ENCODE measurements at regions not wholly inside any gene's neighbourhood (a gene's known extent, or its start where the extent isn't known, plus 50 kb on each side); places are given as distances from the start of the nearest gene placed in this dataset.

DNA sequence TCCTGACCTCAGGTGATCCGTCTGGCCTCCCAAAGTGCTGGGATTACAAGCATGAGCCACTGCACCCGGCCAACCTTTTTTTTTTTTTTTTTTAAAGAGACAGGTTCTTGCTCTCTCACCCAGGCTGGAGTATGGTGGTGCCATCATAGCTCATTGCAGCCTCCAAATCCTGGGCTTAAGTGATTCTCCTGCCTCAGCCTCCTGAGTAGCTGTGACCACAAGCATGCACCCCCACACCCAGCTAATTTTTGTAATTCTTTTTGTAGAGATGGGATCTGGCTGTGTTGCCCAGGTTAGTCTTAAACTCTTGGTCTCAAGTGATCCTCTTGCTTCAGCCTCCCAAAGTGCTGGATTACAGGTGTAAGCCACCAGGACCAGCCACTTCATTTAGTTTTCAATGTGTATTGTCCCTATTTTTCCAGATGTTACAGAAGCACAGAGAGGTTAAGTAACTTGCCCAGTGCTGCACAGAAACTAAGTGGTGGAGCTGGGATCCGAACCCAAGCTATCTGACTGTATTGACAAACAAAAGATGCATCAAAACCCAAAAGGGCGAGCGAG, 55.6 kb upstream of the GRK3 start:
- Histone ChIP-seq H3K36me3 (ENCODE audit: control insufficient read depth, insufficient read depth, low read length) (no peaks in the 10 kb centered on the region), H3K4me3 (ENCODE audit: low read depth, low read length) (no peak overlapping the region), H3K27me3 (ENCODE audit: control insufficient read depth, insufficient read depth, low read length) (no peaks in the 10 kb centered on the region)
- TF ChIP-seq, protein P1, sequence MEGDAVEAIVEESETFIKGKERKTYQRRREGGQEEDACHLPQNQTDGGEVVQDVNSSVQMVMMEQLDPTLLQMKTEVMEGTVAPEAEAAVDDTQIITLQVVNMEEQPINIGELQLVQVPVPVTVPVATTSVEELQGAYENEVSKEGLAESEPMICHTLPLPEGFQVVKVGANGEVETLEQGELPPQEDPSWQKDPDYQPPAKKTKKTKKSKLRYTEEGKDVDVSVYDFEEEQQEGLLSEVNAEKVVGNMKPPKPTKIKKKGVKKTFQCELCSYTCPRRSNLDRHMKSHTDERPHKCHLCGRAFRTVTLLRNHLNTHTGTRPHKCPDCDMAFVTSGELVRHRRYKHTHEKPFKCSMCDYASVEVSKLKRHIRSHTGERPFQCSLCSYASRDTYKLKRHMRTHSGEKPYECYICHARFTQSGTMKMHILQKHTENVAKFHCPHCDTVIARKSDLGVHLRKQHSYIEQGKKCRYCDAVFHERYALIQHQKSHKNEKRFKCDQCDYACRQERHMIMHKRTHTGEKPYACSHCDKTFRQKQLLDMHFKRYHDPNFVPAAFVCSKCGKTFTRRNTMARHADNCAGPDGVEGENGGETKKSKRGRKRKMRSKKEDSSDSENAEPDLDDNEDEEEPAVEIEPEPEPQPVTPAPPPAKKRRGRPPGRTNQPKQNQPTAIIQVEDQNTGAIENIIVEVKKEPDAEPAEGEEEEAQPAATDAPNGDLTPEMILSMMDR (IDR thresholded peaks at IDR 0.05; ENCODE audit: insufficient read depth, low read length, poor library complexity, severe bottlenecking), result no peak
- no peak for DNase-seq (ENCODE audit: low read depth)

DNA sequence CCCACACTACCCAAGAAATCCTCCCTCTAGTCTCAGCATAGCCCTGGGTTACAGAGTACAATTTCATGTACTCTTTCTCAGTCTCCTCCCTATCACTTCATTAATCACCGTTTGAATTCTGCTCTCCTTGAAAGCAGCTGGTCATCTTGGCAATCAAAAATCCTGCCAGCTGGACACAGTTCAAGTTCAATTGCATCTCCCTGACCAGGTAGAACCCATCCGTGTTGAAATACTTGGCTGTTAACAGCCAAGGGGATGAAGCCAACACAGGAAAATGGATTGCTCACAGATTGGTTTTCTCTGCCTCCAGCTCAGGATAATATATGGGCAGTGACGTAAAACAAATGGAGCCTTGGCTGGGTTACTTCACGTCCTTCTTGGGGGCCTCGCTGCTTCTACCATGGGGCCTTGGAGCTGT, 55.1 kb upstream of the GRK3 start:
- Histone ChIP-seq H3K36me3 (ENCODE audit: control insufficient read depth, insufficient read depth, low read length) (no peaks in the 10 kb centered on the region), H3K4me3 (ENCODE audit: low read depth, low read length) (no peak overlapping the region), H3K27me3 (ENCODE audit: control insufficient read depth, insufficient read depth, low read length) (no peaks in the 10 kb centered on the region)
- TF ChIP-seq, protein P1 (IDR thresholded peaks at IDR 0.05; ENCODE audit: insufficient read depth, low read length, poor library complexity, severe bottlenecking), result no peak
- DNase-seq (ENCODE audit: low read depth), result no peak

DNA sequence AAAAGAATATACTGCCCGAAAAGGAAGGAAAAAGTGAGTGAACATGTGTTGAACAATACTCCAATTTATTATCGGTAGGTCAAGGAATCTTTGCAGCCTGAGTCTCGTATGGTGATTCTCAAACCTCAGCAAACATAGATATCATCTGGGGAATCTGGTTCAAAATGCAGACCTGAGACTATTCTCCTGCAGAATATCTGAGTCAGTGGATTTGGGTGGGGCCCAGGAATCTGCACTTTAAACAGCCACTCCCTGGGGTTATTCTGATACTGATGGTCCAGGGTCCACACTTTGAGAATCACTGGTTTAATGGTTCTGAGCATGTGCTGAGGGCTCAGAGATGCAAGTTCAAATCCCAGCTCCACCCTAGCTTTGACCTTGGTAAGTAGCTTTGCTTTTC, 53.6 kb upstream of the GRK3 start:
- no peaks in the 10 kb centered on the region for H3K27me3 ChIP-seq (ENCODE audit: control insufficient read depth, insufficient read depth, low read length)
- H3K36me3 ChIP-seq (ENCODE audit: control insufficient read depth, insufficient read depth, low read length), result no peaks in the 10 kb centered on the region

DNA sequence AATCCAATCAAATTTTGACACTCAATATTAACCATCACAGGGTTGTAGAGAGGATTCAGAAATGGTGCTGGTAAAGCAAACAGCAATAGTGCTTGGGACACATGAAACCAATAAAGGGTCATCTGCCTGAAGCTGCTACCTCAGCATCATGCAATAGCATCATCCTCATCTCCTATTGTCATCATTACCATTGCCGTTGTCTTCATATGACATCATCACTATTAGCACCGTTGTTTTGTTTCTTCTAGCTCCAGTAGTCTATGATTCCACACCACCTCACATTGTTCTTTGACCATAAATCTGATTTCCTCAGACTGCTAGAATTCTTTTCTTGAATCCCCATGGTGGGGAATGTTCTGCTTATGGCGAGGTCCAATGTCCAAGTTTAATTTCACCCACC, 52.8 kb upstream of the GRK3 start:
- Histone ChIP-seq H3K27me3 (ENCODE audit: control insufficient read depth, insufficient read depth, low read length) (no peaks in the 10 kb centered on the region), H3K36me3 (ENCODE audit: control insufficient read depth, insufficient read depth, low read length) (no peaks in the 10 kb centered on the region), H3K4me3 (ENCODE audit: low read depth, low read length) (no peak overlapping the region)
- TF ChIP-seq, protein P1 (IDR thresholded peaks at IDR 0.05; ENCODE audit: insufficient read depth, low read length, poor library complexity, severe bottlenecking), result no peak
- no peak for DNase-seq (ENCODE audit: low read depth)

More for the DNA sequence above, 53.6 kb upstream of the GRK3 start:
- H3K4me3 ChIP-seq (ENCODE audit: low read depth, low read length), result no peak overlapping the region
- DNase-seq (ENCODE audit: low read depth), result no peak
- TF ChIP-seq, protein P1 (IDR thresholded peaks at IDR 0.05; ENCODE audit: insufficient read depth, low read length, poor library complexity, severe bottlenecking), result no peak

DNA sequence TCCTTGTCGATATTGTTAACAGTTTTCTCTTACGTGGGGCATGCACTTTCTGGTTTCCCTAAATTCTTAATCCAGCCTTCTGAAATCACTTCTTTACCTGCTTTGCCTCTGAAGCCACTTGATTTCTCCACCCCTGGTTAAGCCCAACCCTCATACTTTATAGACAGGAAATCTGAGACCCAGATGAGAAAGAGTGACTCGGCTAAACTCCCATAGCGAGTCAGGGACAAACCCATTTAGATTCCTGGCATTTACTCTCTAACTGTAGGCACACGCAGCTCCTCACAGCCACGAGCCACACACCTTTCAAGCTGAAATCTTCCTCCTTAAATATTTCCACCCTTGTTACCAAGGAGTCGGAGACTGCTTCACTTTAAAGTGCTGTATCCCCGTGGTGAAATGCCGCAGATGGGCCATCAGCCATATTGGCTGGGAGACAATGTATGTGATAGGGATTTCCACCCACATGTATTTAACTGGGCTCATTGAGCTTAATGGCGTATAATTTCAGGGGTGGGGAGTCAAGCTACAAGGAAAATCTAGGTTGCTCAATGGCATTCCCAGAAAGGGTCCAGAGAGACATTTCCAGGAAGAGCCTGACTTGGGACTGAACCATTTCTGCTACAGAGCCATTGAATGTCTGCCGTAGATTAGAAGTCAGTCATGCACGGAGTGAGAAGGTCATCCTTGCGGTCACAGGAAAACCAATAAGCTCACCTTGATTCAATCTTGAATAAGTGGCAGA, 49.9 kb upstream of the GRK3 start:
- TF ChIP-seq, protein P1 (IDR thresholded peaks at IDR 0.05; ENCODE audit: insufficient read depth, low read length, poor library complexity, severe bottlenecking), result no peak
- no peak overlapping the region for H3K4me3 ChIP-seq (ENCODE audit: low read depth, low read length)
- H3K36me3 ChIP-seq (ENCODE audit: control insufficient read depth, insufficient read depth, low read length), result no peaks in the 10 kb centered on the region
- no peak for DNase-seq (ENCODE audit: low read depth)
- no peaks in the 10 kb centered on the region for H3K27me3 ChIP-seq (ENCODE audit: control insufficient read depth, insufficient read depth, low read length)

Data from kidney epithelial cell (primary cell).